ENCODE measurements at regions not wholly inside any gene's neighbourhood (a gene's known extent, or its start where the extent isn't known, plus 50 kb on each side); places are given as distances from the start of the nearest gene placed in this dataset.
"Not testable (repeated sequence)": the region's sequence is repeated elsewhere in the genome, so short reads cannot be mapped to it uniquely, and the experiment has no call there.

- DNase-seq: peak; percentile 57
These were observed 142.8 kb downstream of the NDUFA10 start for GRCh38 chr2:239882331-239882732.

GRCh38 chr2:239881561-239882320 is 143.4 kb downstream of the NDUFA10 start:
- DNase-seq: no peak

GRCh38 chr2:239881031-239881471 is 144.1 kb downstream of the NDUFA10 start:
- DNase-seq: no peak

GRCh38 chr2:239880396-239880795 is 144.7 kb downstream of the NDUFA10 start:
- no peak for DNase-seq

GRCh38 chr2:239879423-239880084 is 145.6 kb downstream of the NDUFA10 start:
- peak; percentile 24 for DNase-seq

- DNase-seq: no peak
These were observed 146.5 kb downstream of the NDUFA10 start for GRCh38 chr2:239878686-239879085.

- DNase-seq: no peak
These were observed 148.2 kb downstream of the NDUFA10 start for GRCh38 chr2:239876948-239877289.

GRCh38 chr2:239876271-239876947 is 148.7 kb downstream of the NDUFA10 start:
- DNase-seq: no peak

GRCh38 chr2:239874636-239875356 is 150.3 kb downstream of the NDUFA10 start:
- DNase-seq: no peak

- no peak for DNase-seq
These were observed 151.2 kb downstream of the NDUFA10 start for GRCh38 chr2:239873656-239874635.

- DNase-seq: no peak
These were observed 153.4 kb downstream of the NDUFA10 start for GRCh38 chr2:239871481-239872435.

GRCh38 chr2:239870863-239871262 is 154.3 kb downstream of the NDUFA10 start:
- no peak for DNase-seq

- DNase-seq: no peak
These were observed 154.9 kb downstream of the NDUFA10 start for GRCh38 chr2:239870276-239870675.

- DNase-seq: no peak
These were observed 155.6 kb downstream of the NDUFA10 start for GRCh38 chr2:239869272-239870155.

GRCh38 chr2:239868556-239869181 is 156.5 kb downstream of the NDUFA10 start:
- DNase-seq: no peak

GRCh38 chr2:239866778-239867177 is 158.4 kb downstream of the NDUFA10 start:
- DNase-seq: no peak

- DNase-seq: no peak
These were observed 158.8 kb downstream of the NDUFA10 start for GRCh38 chr2:239866350-239866749.

- not testable (repeated sequence) for DNase-seq
These were observed 159.3 kb downstream of the NDUFA10 start for GRCh38 chr2:239865856-239866255.

- no peak for DNase-seq
These were observed 160.0 kb downstream of the NDUFA10 start for GRCh38 chr2:239865059-239865639.

All from hematopoietic multipotent progenitor cell treated with erythropoietin and hydrocortisone succinate and interleukin-3 and kit ligand, for 4 days (in vitro differentiated cells).